Stimulated activated CD4-positive, alpha-beta T cell treated with anti-CD3 and anti-CD28 coated beads, Interleukin-2, amount 100 ng/mL, for 24 hours (primary cell): ENCODE measurements at regions not wholly inside any gene's neighbourhood (a gene's known extent, or its start where the extent isn't known, plus 50 kb on each side); places are given as distances from the start of the nearest gene placed in this dataset.

Experiments
- DNase-seq, 2 donors: peaks; one replicate each; pipeline ENCODE4 v3.0.0-alpha.2; 2020

DNA sequence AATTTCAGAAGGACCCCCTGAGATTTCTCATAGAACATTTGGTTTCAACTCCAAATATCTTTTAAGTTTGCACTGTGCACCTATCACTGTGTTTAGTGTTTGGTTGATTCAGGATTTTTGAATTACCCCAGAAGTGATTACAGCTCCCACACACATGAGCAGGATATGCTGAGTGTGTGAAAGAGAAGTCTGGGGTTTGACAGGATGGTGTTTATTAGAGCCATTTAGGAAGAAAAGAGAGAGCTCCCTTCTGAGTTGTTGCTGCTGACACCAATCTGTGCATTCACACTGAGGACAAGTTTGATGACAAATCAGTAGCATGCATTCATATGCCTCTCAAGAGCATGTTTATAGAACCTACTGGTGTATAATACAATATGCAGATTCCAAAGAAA lies 118.1 kb downstream of the RPL22L1 start:
- no peak for DNase-seq

DNA sequence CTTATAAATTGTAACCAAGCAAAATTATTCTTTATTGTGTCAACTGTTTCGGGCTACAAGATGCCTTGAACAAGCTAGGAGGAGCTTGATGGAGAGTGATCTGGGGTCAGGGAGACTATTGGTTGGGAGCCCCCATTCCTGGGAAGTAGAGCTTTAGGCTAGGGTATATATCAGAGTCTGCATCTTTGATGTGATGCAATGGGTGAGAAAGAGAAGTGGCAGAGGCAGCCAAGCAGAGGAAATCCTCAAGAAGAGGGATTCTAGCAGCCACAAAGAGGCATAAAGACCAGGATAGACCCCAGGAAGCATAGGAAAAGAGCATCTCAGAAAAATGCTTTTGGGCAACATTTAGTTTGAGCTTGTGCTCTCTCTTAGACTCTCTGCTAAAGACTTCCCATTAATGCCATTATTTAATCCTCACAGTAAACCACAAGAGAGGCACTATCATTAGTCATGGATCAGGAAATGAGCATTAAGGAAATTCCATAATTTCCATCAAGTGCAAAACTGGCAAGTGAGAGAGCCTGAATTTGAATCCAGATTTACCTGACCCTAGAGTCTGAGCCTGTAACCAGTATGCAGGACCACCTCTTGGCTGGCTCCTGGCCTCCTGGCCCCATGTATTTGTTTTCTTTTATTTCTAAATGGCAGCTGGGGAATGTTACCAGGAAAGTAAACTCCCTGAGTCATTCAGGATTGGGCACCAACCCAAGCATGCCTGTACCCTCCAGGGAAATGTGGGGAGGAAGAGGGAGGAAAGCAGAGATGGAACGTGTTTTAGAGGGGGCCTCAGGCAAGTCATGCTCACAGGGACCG lies 118.7 kb downstream of the RPL22L1 start:
- no peak for DNase-seq

DNA sequence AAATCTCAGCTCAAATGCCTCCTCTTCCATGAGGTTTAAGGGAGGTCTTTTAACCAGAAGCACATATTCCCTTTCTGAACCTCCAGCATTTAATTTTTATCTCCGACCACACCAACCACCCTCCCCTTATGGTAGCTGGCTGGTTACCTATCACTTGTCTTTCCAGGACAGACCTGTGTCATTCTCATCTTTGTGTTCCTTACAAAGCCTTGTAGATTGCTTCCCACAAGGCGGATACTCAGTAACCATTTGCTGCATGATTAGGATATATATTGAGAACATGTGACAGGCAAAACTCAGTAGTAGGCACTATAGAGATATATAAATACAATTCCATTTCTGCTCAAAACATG lies 119.5 kb downstream of the RPL22L1 start:
- no peak for DNase-seq

DNA sequence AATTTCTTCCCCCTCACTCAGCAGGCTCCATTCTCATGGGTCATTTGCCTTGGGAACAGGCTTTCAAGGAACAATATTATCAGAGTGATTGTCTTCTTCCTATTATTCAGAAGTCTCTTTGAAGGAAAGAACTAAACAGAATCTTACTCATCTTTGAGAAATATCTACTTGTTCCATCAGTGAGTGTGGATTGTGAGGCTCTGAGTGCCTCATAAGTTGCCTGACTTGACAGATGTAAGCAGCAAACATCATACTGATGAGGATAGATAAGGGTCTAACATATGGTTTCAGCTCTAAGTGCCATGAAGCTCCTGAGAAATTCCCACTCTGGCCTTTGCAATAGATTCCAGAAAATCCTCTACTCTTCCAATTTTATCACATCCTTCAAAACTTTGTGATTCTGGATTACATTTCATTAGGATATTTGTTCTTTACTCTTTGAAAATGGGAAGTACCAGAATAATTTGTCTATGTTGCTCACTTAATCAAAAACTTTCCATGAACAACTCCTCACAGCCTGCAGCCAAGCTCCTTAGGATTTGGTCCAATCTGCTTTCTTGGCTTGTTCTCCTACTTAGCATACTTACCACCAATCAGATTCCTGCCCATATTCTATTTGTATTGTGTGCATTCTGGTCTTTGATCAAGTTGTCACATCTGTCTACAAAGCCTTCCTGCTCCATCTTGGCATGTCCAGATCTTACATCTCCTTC lies 120.1 kb downstream of the RPL22L1 start:
- no peak for DNase-seq

DNA sequence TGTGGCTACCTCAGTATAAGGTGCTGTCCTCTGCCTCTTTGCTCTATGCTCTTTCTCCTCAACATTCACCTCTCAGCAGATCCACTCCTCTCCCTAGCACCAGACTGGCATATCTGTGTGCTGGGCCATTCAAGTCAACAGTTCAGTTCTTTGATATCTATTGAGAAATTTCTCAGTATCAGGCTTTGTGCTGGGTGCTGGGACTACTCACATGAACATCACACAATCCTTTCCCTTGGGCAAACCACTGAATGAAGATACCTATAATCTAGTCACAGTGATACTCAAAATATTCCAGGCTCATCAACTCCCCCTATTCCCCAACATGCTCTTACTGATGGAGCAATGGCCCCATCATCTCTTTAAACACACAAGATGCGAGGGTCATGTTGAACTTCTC lies 120.8 kb downstream of the RPL22L1 start:
- DNase-seq: no peak

DNA sequence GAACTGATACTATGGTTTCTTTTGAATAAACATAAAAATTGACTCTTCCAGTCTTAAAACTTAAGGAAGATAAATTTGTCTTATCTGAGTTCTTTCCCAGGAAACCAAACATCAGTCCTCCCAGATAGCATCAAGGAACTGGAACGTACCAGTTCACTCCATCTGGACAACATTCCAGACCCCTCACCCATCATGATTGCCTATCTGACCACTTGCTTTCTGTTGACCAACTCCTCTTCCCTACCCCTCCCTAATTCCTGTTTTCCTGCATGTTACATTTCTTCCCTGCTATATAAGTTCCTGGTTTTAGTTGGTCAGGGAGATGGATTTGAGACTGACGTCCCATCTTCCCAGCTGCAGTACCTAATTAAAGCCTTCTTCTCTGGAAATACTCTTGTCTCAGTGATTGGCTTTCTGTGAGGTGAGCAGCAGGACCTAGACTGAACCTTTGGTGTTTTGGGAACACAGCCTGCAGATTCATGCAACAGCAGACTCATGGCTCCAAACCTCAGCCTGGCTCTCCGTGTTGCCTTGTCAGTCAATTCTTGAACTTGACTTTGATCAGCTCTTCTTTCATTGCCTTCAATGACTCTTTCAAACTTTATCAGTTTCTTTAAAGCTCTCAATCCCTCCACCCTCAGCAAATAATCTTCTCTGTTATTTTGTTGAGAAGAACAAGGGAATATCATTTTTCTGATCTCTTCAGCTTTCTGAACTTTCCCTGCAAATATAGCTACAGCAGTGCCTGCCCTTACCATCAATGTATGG lies 123.6 kb downstream of the RPL22L1 start:
- no peak for DNase-seq

DNA sequence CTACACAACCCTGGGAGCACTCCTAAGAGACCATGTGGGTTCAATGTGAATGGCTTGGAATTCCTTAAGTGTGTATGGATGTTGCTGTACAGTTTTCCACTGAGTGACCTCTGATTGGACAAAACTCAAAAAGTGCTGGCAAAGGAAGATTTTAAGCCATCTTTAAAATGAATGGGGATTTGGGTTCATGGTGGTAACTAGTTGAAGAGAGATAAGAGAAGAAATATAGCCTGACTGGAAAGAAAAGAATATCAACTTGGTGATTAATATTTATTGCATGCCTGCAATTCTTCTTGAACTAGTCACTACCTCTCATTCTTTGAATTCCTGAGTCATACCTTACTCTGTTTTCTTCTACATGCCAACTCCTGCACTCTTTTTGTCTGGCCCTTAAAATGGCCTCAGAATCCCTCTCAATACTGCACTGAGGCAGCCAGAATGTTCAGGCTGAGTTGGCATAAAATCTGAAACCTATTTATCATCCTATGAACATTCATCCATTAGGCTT lies 124.7 kb downstream of the RPL22L1 start:
- no peak for DNase-seq

DNA sequence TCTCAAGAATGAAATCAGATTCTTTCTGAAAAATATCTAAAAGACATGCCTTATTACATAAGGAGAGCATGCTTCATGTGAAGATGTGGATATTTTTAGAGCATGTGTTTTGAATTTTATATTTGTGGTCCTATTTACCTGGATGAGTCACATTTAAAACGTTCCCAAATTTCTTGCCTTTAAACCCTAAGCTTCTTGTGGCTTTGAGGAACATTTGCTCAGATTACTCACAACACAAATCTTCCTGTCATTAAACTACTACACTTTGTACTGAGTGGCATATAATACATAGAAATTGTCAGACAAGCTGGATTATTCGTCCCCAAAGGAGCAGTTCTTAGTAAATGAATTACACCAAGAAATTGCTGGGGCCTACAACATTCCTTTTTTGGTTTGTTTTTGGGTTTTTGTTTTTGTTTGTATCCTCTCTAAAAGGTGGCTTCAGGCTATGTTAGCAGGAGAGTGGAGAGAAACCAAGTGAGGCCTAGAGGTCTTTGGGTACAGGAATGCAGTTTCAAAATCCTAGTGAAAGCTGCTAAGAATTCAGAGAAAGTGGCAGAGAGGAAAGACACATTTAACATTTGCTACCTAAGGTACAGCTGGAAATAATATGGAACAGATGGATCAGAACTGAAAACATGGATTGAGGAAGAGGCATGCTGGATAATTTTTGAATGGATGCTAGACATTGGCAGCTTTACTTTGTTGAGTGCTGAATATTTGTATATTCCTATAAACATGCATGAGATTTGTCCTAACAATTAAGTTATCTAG lies 128.1 kb downstream of the RPL22L1 start:
- no peak for DNase-seq

DNA sequence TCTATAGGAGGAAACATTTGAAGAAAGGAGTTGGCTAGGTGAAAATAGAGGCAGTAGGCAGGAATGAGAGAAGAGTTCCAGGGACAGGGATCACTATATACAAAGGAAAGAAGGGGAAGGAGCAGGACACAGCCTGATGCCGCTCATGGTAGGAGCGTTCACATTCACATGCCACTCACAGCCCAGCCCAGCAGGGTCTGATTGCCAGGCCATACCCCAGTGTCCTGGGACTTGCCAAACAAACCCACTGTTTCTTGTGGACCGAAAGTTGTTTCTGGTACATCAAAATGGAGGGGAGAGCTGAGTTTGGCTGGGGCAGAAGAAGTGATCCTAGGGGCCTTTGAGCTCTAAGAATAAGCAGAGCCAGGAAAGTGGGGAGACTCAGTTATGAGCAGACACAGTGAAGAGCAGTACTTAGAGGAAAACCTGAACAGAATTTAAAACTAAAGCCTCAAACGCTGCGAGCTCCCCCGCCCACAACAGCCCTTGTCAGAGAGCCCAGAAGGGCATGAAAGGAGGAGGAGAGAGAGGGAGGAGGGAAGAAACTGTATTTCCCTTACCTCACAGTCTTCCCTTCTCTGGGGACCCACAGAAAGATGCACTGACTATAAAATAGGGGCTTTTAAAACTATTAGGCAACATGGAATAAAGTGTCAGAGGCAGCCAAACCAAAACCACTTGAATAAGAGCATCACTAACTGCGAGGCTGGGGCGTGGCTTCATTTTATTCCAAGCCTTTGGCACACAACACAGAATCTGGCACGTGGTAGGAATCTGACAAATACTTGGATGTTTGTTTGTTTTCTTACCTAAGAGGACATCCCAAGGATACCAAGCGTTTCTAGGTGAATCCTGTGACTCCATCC lies 129.0 kb downstream of the RPL22L1 start:
- DNase-seq: no peak

DNA sequence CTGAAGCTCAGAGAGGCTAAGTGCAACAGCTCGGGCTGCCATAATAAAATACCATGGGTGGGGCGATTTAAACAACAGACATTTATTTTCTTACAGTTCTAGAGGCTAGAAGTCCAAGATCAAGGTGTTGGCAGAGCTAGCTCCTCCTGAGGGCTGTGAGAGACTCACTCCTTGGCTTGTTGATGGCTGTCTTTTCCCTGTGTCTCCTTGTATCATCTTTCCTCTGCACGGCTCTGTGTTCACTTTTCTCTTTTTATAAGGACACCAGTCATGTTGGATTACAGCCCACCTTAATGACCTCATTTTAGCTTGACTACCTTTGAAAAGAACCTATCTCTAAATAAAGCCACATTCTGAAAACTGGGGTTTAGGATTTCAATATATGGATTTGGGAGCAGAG lies 129.7 kb downstream of the RPL22L1 start:
- no peak for DNase-seq

DNA sequence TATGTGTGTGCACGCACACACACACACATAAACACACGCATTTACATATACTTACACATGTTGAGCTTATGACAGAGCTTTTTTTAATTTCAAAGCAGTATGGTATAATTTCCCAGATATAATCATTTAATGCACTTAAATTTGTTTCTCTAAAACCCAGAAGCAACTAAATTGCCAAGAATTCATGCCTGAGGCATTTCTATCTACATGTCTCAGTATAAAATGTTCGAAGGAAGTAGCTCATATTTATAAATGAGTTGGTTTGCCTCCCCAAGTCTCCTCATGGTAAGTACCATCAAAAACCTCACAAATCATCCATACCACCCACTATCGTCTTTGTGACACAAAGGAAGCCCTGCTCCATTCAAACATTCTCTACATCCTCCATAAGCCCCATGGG lies 130.6 kb downstream of the RPL22L1 start:
- DNase-seq: no peak

DNA sequence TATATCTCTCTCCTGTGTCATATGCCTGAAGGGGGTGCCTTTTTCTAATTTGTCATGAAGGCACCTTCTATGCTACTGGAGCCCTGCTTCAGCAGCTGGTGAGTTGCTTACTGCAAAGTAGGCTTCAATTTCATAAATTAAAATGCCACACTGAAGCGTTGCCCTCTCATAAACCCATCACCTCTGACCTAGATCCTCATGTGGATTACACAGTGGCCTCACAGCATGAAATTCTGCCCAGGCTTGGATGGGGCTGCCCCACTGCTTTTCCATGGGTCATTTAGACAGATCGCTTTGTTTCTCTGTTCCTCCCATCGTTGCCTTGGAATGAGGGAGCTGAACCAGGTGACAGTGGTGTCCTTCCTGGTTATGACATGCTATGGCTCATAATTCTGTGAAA lies 131.2 kb downstream of the RPL22L1 start:
- no peak for DNase-seq

DNA sequence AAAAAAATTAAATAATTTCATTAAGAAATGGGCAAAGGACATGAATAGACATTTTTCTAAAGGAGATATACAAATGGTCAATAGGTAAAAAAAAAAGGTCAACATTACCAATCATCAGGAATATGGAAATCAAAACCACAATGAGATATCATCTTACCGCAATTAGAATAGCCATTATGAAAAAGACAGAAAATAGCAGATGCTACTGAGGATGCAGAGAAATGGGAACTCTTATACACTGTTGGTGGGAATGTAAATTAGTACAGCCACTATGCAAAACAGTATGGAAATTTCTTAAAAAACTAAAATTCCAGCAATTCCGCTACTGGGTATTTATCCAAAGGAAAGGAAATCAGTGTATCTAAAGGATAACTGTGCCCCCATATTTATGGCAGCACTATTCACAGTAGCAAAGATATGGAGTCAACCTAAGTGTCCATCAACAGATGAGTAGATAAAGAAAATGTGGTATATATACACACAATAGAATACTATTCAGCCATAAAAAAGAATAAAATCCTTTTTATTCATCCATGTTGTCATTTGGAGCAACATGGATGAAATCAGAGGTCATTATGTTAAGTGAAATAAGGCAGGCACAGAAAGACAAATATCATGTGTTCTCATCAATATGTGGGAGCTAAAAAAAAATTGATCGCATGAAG lies 132.4 kb downstream of the RPL22L1 start:
- no peak for DNase-seq

DNA sequence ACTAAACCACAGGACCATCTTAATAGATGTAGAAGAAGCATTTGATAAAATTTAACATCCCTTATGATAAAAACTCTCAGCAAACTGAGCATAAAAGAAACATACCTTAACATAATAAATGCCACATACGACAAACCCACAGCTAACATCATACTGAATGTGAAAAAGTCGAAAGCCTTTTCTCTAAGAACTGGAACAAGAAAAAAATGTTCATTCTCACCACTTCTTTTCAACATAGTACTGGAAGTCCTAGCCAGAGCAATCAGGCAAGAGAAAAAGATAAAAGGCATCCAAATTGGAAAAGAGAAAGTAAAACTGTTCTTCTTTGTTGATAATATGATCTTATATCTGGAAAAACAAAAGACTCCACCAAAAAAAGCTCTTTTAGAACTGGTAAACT lies 134.2 kb downstream of the RPL22L1 start:
- no peak for DNase-seq

DNA sequence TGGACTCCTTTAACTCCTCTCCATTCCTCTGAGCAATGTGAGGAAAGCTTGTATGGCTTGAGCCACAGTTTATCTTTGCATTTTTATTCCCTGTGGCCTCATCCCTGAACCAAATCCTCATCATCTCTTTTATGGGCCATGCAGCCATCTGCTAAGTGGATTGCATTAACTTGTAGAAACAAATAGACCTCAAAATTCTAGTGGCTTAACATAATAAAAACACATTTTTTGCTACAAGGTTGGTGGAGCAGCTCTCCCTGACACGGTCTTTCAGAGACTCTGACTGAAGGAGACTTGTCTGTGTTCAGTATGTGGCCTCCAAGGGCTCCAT lies 135.3 kb downstream of the RPL22L1 start:
- no peak for DNase-seq

DNA sequence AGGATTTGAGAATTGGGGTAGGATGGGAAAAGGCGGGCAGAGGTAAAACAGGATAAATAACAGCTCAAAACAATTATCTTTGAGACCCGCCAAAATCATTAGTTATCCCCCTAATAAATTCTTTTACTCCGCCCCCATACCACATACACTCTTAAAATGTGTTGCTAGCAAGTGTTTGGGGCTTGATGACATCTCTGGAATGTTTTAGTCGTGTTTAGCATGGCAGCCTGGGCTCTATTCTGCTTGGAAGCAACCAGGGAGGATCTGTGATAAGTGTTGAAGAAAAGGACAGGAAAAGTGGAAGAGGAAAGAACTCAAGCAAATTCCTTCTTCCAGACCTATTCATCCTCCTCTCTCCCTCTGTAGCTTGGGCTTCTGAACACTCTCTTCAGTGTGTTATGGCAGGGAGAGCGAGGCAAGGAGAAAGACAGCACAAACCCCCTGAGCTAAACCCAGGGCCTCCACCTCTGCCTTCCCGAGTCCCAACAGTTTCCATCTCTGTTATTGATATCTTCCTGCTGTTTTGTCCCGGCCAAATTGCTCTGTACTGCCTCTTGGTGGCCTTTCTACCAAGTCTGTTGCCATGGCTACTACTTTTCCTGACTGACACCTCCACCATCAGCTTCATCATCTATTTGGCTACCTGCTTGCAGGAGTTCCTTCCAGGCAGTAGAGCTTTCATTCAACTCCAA lies 135.8 kb downstream of the RPL22L1 start:
- DNase-seq: no peak

DNA sequence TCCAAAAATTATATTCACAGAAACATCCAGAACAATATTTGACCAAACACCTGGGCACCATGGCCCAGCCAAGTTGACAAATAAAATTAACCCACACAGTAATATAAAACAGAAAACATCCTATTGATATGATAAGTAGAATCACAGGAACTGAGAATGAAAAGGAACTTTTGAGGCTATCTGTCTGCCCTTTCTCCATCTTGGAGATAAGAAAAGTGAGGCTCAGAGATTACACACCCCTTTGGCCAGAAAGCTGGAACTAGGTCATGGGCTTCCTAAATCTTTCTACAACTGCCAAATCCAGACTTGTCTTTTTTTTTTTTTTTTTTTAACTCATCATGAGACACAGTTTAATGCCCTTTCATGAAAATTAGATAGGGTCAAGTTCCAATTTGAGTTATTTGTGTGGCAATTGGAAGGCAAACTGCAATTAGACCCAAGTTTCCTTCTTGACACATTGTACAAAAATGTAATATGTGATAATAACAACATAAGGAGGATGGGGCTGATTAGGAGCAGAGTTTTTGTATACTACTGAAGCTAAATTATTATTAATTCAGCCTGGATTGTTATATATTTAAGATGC lies 137.2 kb downstream of the RPL22L1 start:
- DNase-seq: no peak

DNA sequence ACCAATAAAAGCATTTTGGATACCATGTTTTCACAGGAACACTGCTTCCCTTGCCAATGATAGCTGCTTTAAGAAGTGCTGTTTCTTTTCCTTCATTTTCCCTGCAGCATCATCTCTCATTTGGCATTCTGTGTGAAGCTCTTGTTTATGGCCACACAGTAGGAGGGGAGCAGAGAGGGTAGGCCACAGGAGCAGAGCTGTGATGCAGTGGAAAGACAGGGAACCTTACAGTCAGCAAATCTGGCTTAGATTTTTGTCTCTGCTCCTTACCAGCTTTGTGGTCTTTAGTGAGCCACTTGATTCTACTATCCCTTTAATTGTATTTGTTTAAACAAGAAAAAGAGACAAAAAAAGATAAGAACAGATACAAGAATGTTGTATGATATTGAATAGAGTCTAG lies 138.7 kb downstream of the RPL22L1 start:
- DNase-seq: no peak

DNA sequence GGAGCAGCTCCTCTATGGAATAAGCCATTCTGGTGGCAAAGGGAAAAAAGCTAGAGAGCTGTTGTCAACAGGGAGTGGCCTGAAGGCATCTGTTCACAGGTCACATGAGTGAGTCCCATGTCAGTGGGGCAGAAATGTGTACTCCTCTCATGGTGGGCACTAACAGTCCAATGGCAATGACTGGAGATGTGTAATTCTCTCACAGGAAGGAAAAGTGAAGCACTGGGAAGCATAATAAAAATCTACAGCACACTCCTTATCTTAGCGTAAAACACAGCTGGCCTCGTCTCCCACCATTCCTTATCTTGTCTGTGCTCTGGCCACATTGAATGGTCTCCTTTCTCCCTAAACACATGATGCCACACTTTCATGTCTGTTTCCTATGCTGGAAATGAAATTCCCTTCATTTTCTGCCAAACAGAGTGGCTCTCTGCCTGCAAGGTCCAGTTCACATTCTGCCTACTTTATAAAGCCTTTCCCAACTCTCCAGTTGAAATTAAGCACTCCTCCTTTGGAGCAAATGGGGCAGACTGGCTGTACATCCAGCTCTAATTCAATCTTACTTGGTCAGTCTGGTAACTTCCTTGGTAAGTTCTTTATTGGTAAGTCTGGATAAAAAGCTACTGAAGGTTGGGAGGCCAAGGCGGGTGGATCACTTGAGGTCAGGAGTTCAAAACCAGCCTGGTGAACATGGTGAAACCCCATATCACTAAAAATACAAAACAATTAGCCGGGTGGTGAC lies 139.8 kb downstream of the RPL22L1 start:
- no peak for DNase-seq

DNA sequence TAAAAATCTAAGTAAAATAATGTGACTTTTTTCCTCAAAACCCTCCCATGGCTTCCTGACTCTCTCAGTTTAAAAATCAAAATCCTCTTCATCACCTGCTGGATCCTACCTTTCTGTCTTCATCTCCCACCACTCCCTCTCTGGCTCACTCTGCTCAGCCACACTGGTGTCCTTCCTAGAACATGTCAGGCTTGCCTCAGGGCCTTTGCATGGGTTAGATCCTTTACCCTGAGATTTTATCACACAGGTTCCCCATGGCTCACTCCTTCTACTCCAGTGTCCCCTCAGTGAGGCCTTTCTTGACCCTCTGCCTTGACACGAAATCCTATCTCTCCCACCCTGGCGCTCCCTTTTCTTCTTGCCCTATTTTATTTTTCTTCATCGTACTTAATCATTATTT lies 141.8 kb downstream of the RPL22L1 start:
- DNase-seq: no peak
